UCSD-AML1 (cell line): ENCODE measurements at regions not wholly inside any gene's neighbourhood (a gene's known extent, or its start where the extent isn't known, plus 50 kb on each side); places are given as distances from the start of the nearest gene placed in this dataset.
"Not testable (repeated sequence)": the region's sequence is repeated elsewhere in the genome, so short reads cannot be mapped to it uniquely, and the experiment has no call there.

Experiments used
- DNase-seq: peaks from one replicate; lab custom pipeline; 2025; ENCODE audit not compliant: unreplicated experiment; lab: John Stamatoyannopoulos, UW

GRCh38 chr9:85162822-85163221 lies 493.3 kb downstream of the NTRK2 start:
- no peak for DNase-seq

GRCh38 chr9:85160944-85161343 lies 491.4 kb downstream of the NTRK2 start:
- DNase-seq, result not testable (repeated sequence)

- no peak for DNase-seq
These were observed 489.0 kb downstream of the NTRK2 start for GRCh38 chr9:85158512-85158911.

- no peak for DNase-seq
These were observed 488.2 kb downstream of the NTRK2 start for GRCh38 chr9:85157772-85158171.

DNA sequence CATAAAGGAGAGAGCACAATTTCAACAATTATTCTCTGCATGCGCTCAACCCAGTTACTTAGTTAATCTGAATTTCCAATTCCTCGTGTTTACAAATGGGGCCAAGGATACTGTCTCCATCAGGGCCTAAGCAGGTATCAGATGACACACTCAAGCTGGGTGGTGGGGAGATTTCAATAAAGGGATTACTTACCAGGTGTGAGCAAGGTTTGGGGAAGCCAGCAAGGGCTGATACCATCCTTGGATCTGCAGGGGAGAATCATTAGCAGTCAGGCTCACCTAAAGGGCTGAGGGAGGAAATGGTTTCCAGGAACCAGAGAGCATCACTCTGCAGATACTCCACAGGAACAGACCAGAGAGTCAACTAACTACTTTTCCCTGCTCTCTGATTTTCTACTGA lies 487.1 kb downstream of the NTRK2 start:
- no peak for DNase-seq

DNA sequence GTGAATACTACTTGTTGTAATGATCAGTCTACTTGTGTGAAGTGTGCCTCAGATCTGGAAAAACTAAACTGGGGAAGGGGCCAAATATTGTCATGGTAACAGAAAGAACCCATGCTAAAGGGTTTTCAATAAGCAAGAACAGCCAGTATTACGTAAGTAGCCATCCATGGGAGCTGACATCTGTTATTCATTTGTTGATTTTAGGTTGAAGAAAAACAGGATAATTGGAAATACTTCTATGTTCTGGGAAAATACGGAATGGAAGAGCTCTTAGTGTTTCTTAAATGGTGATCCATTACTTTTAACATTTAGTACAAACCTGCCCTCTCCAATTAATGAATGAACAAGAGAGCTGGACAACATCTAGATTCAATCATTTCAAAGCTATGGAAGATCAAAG lies 485.8 kb downstream of the NTRK2 start:
- no peak for DNase-seq

- no peak for DNase-seq
These were observed 482.2 kb downstream of the NTRK2 start for GRCh38 chr9:85151741-85152140.

DNA sequence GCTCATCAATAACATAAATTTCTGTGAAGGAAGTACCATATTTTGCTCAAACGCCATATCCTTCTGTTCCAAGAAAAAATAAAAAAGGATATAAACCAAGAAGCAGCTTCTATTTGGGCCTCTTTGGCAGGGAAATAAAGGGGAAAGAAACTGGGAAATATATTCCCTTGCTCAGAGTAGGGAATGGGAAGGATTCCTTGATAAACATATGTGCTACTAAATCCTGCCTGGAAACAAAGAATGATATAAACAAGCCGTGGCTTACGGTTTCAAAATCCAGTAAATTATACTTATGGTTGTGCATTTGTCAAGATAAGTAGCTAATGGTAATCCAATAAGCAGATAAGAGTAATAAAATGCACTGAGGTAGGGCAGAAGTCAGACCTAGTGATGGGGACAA lies 481.6 kb downstream of the NTRK2 start:
- DNase-seq, result no peak

GRCh38 chr9:85147046-85147640 lies 477.6 kb downstream of the NTRK2 start:
- DNase-seq, result no peak

GRCh38 chr9:85142968-85143367 lies 473.4 kb downstream of the NTRK2 start:
- no peak for DNase-seq

DNA sequence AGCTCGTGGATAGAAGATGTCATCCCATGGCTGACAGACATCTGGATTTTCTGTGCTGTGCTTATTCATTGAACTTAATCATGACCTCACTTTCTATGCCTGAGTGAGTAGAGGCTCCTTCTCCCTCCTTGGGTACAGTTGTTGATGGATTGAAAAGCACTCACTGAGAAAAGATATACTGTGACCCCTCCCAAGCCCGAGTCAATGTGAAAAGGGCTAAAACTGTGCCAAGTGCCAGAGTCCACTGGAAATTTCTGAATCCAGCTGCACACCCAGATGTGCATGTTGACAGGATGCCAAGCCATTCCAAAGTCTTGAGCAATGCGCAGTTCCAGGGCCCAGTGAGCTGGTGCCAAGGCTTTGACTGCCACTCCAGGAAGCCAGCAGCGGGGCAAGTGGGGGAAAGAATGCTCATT lies 473.0 kb downstream of the NTRK2 start:
- no peak for DNase-seq

GRCh38 chr9:85137696-85138095 lies 468.2 kb downstream of the NTRK2 start:
- no peak for DNase-seq

- no peak for DNase-seq
These were observed 467.5 kb downstream of the NTRK2 start for GRCh38 chr9:85136987-85137386.

DNA sequence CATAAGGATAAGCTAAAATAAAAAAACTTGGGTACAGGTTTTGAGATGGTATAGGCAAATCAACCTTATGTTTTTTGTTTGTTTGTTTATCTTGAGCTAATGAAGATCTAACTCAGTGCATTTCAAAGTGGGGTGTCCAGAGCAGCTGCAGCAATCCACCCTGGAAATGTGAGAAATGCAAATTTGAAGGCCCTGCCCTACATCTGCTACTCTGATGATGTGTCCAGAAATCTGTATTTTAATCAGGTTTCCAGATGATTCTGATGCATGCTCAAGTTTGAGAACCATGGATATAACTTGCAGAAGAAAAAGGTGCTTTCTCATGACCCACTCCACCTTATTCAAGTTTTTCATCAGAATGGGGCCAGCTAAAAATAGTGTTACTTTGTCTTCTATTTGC lies 467.0 kb downstream of the NTRK2 start:
- no peak for DNase-seq

- DNase-seq, result no peak
These were observed 461.2 kb downstream of the NTRK2 start for GRCh38 chr9:85130764-85131163.

DNA sequence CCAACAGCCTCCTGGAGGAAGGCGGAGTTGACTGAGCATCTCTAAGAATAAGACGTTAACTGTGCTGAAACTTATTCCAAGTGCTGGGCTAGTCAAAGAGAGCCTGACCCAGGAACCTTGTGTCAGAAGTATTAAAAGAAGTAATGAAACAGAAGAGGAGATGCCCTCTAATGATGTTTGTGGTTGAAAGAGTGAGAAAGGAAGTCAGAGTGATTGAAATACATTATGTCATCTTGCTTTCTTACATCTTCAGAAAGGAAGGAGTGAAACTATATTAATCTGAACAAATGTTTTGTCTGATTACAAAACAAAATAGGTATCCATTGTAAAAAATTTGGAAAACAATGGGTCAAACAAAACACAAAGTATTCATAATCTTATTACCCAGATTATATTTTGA lies 460.7 kb downstream of the NTRK2 start:
- DNase-seq, result no peak

- DNase-seq, result no peak
These were observed 460.0 kb downstream of the NTRK2 start for GRCh38 chr9:85129514-85129913.

GRCh38 chr9:85118990-85119755 lies 449.6 kb downstream of the NTRK2 start:
- no peak for DNase-seq

DNA sequence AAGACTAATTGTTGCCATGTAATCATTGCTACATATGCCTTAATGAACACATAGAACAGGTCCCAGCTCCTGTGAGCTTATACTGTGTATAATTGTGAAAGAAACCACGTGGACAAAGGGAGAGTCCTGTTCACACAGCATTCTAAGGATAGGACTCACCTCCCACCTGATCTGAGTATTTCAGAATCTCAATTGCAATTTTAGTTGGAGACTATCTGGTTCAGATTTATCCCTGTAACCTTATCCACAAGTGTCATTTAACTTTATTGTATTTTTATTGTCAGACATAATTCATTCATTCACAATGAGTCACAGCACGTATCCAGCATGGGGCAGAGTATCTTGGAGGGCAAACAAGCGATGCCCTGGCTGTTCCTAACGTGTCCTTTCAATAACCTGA lies 448.3 kb downstream of the NTRK2 start:
- no peak for DNase-seq

GRCh38 chr9:85115473-85115872 lies 445.9 kb downstream of the NTRK2 start:
- DNase-seq, result no peak

GRCh38 chr9:85114799-85115198 lies 445.3 kb downstream of the NTRK2 start:
- no peak for DNase-seq

DNA sequence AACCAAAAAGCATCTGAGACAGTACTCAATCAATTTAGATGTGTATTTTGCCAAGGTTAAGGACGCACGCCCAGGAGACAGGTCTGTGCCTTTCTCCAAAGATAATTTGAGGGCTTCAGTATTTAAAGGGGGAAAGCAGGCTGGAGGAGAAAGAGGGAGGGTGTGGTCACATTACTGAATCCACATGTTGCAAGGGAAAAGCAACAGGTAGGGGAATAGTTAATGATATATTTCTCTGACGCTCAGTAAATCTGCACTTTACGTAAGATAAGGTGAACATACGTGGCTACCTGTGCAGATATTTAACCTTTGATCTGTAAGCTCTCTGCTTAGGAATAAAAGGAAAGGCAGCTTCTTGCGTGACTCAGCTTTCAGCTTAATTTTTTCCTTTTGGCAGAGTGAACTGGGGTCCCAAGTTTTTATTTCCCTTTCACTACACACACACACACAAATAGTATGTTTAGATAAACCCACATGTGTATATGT lies 443.4 kb downstream of the NTRK2 start:
- no peak for DNase-seq

- no peak for DNase-seq
These were observed 442.9 kb downstream of the NTRK2 start for GRCh38 chr9:85112391-85112790.
